Chondrocyte (in vitro differentiated cells): ENCODE measurements at regions not wholly inside any gene's neighbourhood (a gene's known extent, or its start where the extent isn't known, plus 50 kb on each side); places are given as distances from the start of the nearest gene placed in this dataset.
"Not testable (repeated sequence)": the region's sequence is repeated elsewhere in the genome, so short reads cannot be mapped to it uniquely, and the experiment has no call there.

Source experiments
- DNase-seq: peaks from one replicate; pipeline ENCODE4 v3.0.0; 2021; ENCODE audit warnings: mixed read lengths, low spot score
- H3K27ac Mint-ChIP-seq: one replicate; pipeline ENCODE4 v1.8.0; 2021; ENCODE audit warnings: mild to moderate bottlenecking, moderate library complexity, mixed read lengths; ENCODE audit not compliant: unreplicated experiment
- H3K27me3 Mint-ChIP-seq: 2 replicates; pipeline ENCODE4 v1.8.0; 2021; ENCODE audit warnings: low read depth, mixed read lengths
- H3K36me3 Mint-ChIP-seq: 2 replicates; pipeline ENCODE4 v1.8.0; 2021; ENCODE audit warnings: low read depth, mixed read lengths
- H3K4me1 Mint-ChIP-seq: 2 replicates; pipeline ENCODE4 v1.8.0; 2021; ENCODE audit warnings: low read depth, mild to moderate bottlenecking, mixed read lengths
- H3K4me3 Mint-ChIP-seq: one replicate; pipeline ENCODE4 v1.8.0; 2021; ENCODE audit warnings: mild to moderate bottlenecking, moderate library complexity, mixed read lengths; ENCODE audit not compliant: unreplicated experiment
- H3K9me3 Mint-ChIP-seq: 2 replicates; pipeline ENCODE4 v1.8.0; 2021; ENCODE audit warnings: low read depth, mixed read lengths
- CTCF ChIP-seq: fragments of 200-600 bp; sonication (generic); IDR thresholded peaks from 2 replicates; pipeline ENCODE4 v1.5.0; 2021; ENCODE audit warnings: antibody characterized with exemption, mild to moderate bottlenecking, moderate library complexity

- Mint-ChIP-seq H3K4me1 (peaks cover 56% of the 10 kb centered on the region), H3K27me3 (no peaks in the 10 kb centered on the region), H3K27ac (no peak overlapping the region), H3K9me3 (no peaks in the 10 kb centered on the region), H3K36me3 (no peaks in the 10 kb centered on the region), H3K4me3 (no peak overlapping the region)
- DNase-seq: no peak
- TF ChIP-seq CTCF: no peak
Measured at GRCh38 chr4:66567551-66567950, 897.3 kb upstream of the EPHA5 start.

- no peak for TF ChIP-seq CTCF
- Mint-ChIP-seq H3K36me3 (no peaks in the 10 kb centered on the region), H3K9me3 (peaks cover 4% of the 10 kb centered on the region), H3K27ac (peak overlapping the region; percentile 94), H3K27me3 (no peaks in the 10 kb centered on the region), H3K4me1 (peaks cover 58% of the 10 kb centered on the region), H3K4me3 (peak overlapping the region; percentile 45)
- no peak for DNase-seq
Measured at GRCh38 chr4:66565801-66566200, 895.5 kb upstream of the EPHA5 start.

- TF ChIP-seq CTCF: no peak
- H3K27ac Mint-ChIP-seq: peak overlapping the region; percentile 94
- H3K27me3 Mint-ChIP-seq: no peaks in the 10 kb centered on the region
- H3K36me3 Mint-ChIP-seq: no peaks in the 10 kb centered on the region
- H3K9me3 Mint-ChIP-seq: peaks cover 4% of the 10 kb centered on the region
- DNase-seq: no peak
- peak overlapping the region; percentile 45 for H3K4me3 Mint-ChIP-seq
- H3K4me1 Mint-ChIP-seq: peaks cover 56% of the 10 kb centered on the region
Measured at GRCh38 chr4:66564901-66565651, 894.8 kb upstream of the EPHA5 start.

GRCh38 chr4:66562276-66562806, 892.1 kb upstream of the EPHA5 start:
- DNase-seq: no peak
- Mint-ChIP-seq H3K4me3 (no peak overlapping the region), H3K27ac (peak overlapping the region; percentile 73)

GRCh38 chr4:66561465-66562053, 891.3 kb upstream of the EPHA5 start:
- peak; percentile 93 for DNase-seq
- H3K4me3 Mint-ChIP-seq, H3K36me3 Mint-ChIP-seq, H3K9me3 Mint-ChIP-seq, H3K27me3 Mint-ChIP-seq, H3K27ac Mint-ChIP-seq: not testable (repeated sequence)
- H3K4me1 Mint-ChIP-seq: peaks cover 57% of the 10 kb centered on the region

More at GRCh38 chr4:66562276-66562806, 892.1 kb upstream of the EPHA5 start:
- peaks cover 4% of the 10 kb centered on the region for H3K9me3 Mint-ChIP-seq
- no peak for TF ChIP-seq CTCF
- H3K36me3 Mint-ChIP-seq: no peaks in the 10 kb centered on the region
- H3K4me1 Mint-ChIP-seq: peaks cover 59% of the 10 kb centered on the region
- no peaks in the 10 kb centered on the region for H3K27me3 Mint-ChIP-seq
